IPS DF 4.7 (cell line): ENCODE measurements at regions not wholly inside any gene's neighbourhood (a gene's known extent, or its start where the extent isn't known, plus 50 kb on each side); places are given as distances from the start of the nearest gene placed in this dataset.
"Not testable (repeated sequence)": the region's sequence is repeated elsewhere in the genome, so short reads cannot be mapped to it uniquely, and the experiment has no call there.

ENCODE experiments used
- DNase-seq: peaks from one replicate; pipeline ENCODE4 v3.0.0-alpha.2; 2013; ENCODE audit warnings: low spot score; ENCODE audit errors: extremely low read depth

- no peak for DNase-seq
Observed at GRCh38 chr1:193884848-193885558, 698.6 kb upstream of the B3GALT2 start.

- not testable (repeated sequence) for DNase-seq
Observed at GRCh38 chr1:193877920-193878319, 691.5 kb upstream of the B3GALT2 start.

GRCh38 chr1:193868425-193868824 is 682.0 kb upstream of the B3GALT2 start:
- no peak for DNase-seq

GRCh38 chr1:193856261-193856660 is 669.8 kb upstream of the B3GALT2 start:
- no peak for DNase-seq

GRCh38 chr1:193850745-193851144 is 664.3 kb upstream of the B3GALT2 start:
- no peak for DNase-seq

- DNase-seq, result no peak
Observed at GRCh38 chr1:193846876-193847604, 660.6 kb upstream of the B3GALT2 start.

- DNase-seq, result no peak
Observed at GRCh38 chr1:193846411-193846810, 660.0 kb upstream of the B3GALT2 start.

- DNase-seq, result no peak
Observed at GRCh38 chr1:193841857-193842256, 655.4 kb upstream of the B3GALT2 start.

- no peak for DNase-seq
Observed at GRCh38 chr1:193831465-193831864, 645.1 kb upstream of the B3GALT2 start.

- DNase-seq, result no peak
Observed at GRCh38 chr1:193827516-193827915, 641.1 kb upstream of the B3GALT2 start.

- no peak for DNase-seq
Observed at GRCh38 chr1:193819376-193819775, 633.0 kb upstream of the B3GALT2 start.

- no peak for DNase-seq
Observed at GRCh38 chr1:193807208-193807607, 620.8 kb upstream of the B3GALT2 start.

GRCh38 chr1:193806079-193807048 is 620.0 kb upstream of the B3GALT2 start:
- DNase-seq, result no peak

GRCh38 chr1:193799948-193800690 is 613.7 kb upstream of the B3GALT2 start:
- no peak for DNase-seq

GRCh38 chr1:193799371-193799770 is 613.0 kb upstream of the B3GALT2 start:
- no peak for DNase-seq

- no peak for DNase-seq
Observed at GRCh38 chr1:193794239-193794638, 607.8 kb upstream of the B3GALT2 start.

- DNase-seq, result no peak
Observed at GRCh38 chr1:193791746-193792145, 605.3 kb upstream of the B3GALT2 start.

- DNase-seq, result no peak
Observed at GRCh38 chr1:193787061-193787460, 600.6 kb upstream of the B3GALT2 start.

- no peak for DNase-seq
Observed at GRCh38 chr1:193785850-193786420, 599.5 kb upstream of the B3GALT2 start.

- no peak for DNase-seq
Observed at GRCh38 chr1:193774536-193775323, 588.3 kb upstream of the B3GALT2 start.
